PC-9 (cell line): ENCODE measurements at regions not wholly inside any gene's neighbourhood (a gene's known extent, or its start where the extent isn't known, plus 50 kb on each side); places are given as distances from the start of the nearest gene placed in this dataset.

Source experiments
- CTCF ChIP-seq: fragments of 200-600 bp; sonication (generic); conservative IDR thresholded peaks from 2 replicates; pipeline ENCODE4 v1.6.1; 2017; ENCODE audit warnings: mixed run types, antibody characterized with exemption, mild to moderate bottlenecking, moderate library complexity
- EZH2 ChIP-seq: fragments of 200-600 bp; sonication (generic); IDR thresholded peaks from 2 replicates; pipeline ENCODE4 v1.8.0; 2017; ENCODE audit warnings: antibody characterized with exemption, low read depth

- TF ChIP-seq CTCF = no peak
- TF ChIP-seq EZH2 = no peak
Observed at GRCh38 chr6:12508553-12508952, 208.0 kb upstream of the PHACTR1 start.
